B cell (primary cell): ENCODE measurements at regions not wholly inside any gene's neighbourhood (a gene's known extent, or its start where the extent isn't known, plus 50 kb on each side); places are given as distances from the start of the nearest gene placed in this dataset.

Source experiments
- ATAC-seq: fragments of 200-7000 bp; cut with Tn5 transposase; one replicate; pipeline ENCODE4 v1.10.0; 2021; ENCODE audit warnings: low read depth, mild to moderate bottlenecking, moderate number of reproducible peaks, moderate library complexity
- CTCF ChIA-PET: fragments of 350-600 bp; sonication (Branson Sonifier 250); formaldehyde crosslinking; loops from one replicate; lab custom pipeline; 2021; ENCODE audit warnings: antibody characterized with exemption, inconsistent platforms; lab: Charles Lee
- POLR2A ChIA-PET: fragments of 350-600 bp; sonication (Branson Sonifier 250); formaldehyde crosslinking; loops from one replicate; lab custom pipeline; 2021; ENCODE audit warnings: antibody characterized with exemption; lab: Charles Lee
- DNase-seq: peaks from one replicate; pipeline ENCODE4 v3.0.0; 2013
- H2AFZ ChIP-seq: 2 replicates; pipeline ENCODE4 v1.6.1; 2012; ENCODE audit warnings: mild to moderate bottlenecking, low read depth, low read length; ENCODE audit not compliant: insufficient read depth, poor library complexity, severe bottlenecking
- H3K27ac ChIP-seq, 2 donors: 1 replicate in 1 of 2; 2 replicates in 1 of 2; pipeline ENCODE4 v1.5.1; 2012 to 2013; ENCODE audit warnings: low read length in 2 of 2, mild to moderate bottlenecking in 2 of 2, moderate library complexity in 1 of 2
- H3K27me3 ChIP-seq, 4 experiments: fragments of 200-600 bp in 1 of 4; sonication (generic) in 1 of 4; replicated peaks in 1 of 4; 1 replicate in 2 of 4; 2 replicates in 2 of 4; pipeline versions ENCODE4 v1.6.1 to v1.7.0; 2013 to 2016; ENCODE audit warnings: low read length in 3 of 4, mild to moderate bottlenecking in 2 of 4, mixed read lengths in 1 of 4, moderate library complexity in 1 of 4; ENCODE audit not compliant: insufficient read depth in 4 of 4, control insufficient read depth in 3 of 4; ENCODE audit errors: control extremely low read depth in 1 of 4
- H3K36me3 ChIP-seq, 2 experiments: replicated peaks in 1 of 2; 1 replicate in 1 of 2; 2 replicates in 1 of 2; pipeline versions ENCODE4 v1.6.1 to v1.7.1; 2013; ENCODE audit warnings: low read length in 1 of 2; ENCODE audit not compliant: insufficient read depth in 2 of 2, control insufficient read depth in 1 of 2; ENCODE audit errors: control extremely low read depth in 1 of 2, extremely low read depth in 1 of 2
- H3K4me1 ChIP-seq, 2 donors: fragments of 200-600 bp in 1 of 2; sonication (generic) in 1 of 2; 1 replicate in 1 of 2; 2 replicates in 1 of 2; pipeline versions ENCODE4 v1.5.1 to v1.6.1; 2013 to 2017; ENCODE audit warnings: low read length in 2 of 2; ENCODE audit not compliant: control insufficient read depth in 2 of 2, insufficient read depth in 2 of 2
- H3K4me2 ChIP-seq: replicated peaks from 2 replicates; pipeline ENCODE3; 2012; ENCODE audit warnings: mild to moderate bottlenecking, low read depth, low read length; ENCODE audit not compliant: poor library complexity, severe bottlenecking
- H3K4me3 ChIP-seq, 5 experiments: fragments of 200-600 bp in 1 of 5; sonication (generic) in 1 of 5; 1 replicate in 3 of 5; 2 replicates in 2 of 5; pipeline versions ENCODE4 v1.5.1 to v1.7.0; 2011 to 2016; ENCODE audit warnings: low read length in 4 of 5, mild to moderate bottlenecking in 4 of 5, low read depth in 2 of 5, control low read depth in 1 of 5, moderate library complexity in 1 of 5; ENCODE audit not compliant: insufficient read depth in 1 of 5; ENCODE audit errors: control extremely low read depth in 1 of 5, extremely low read depth in 1 of 5
- H3K79me2 ChIP-seq: fragments of 200-600 bp; sonication (generic); one replicate; pipeline ENCODE4 v1.6.0; 2016; ENCODE audit warnings: low read length; ENCODE audit not compliant: control insufficient read depth, insufficient read depth
- H3K9ac ChIP-seq: fragments of 200-600 bp; sonication (generic); 2 replicates; pipeline ENCODE4 v1.6.1; 2017; ENCODE audit warnings: mild to moderate bottlenecking, low read length, moderate library complexity
- H3K9me3 ChIP-seq, 3 donors: one replicate each; pipeline versions ENCODE4 v1.6.1 to v1.7.1; 2013; ENCODE audit warnings: low read length in 2 of 3; ENCODE audit not compliant: control insufficient read depth in 2 of 3, insufficient read depth in 1 of 3; ENCODE audit errors: control extremely low read depth in 1 of 3
- H4K20me1 ChIP-seq: 2 replicates; pipeline ENCODE4 v1.6.0; 2012; ENCODE audit warnings: mild to moderate bottlenecking, low read length; ENCODE audit not compliant: insufficient read depth, control insufficient read depth, poor library complexity, severe bottlenecking
- H3K27ac Mint-ChIP-seq: one replicate; pipeline ENCODE4 v1.8.0; 2021; ENCODE audit warnings: mixed read lengths
- H3K27me3 Mint-ChIP-seq: one replicate; pipeline ENCODE4 v1.8.0; 2021; ENCODE audit warnings: mixed read lengths
- H3K4me1 Mint-ChIP-seq: one replicate; pipeline ENCODE4 v1.8.0; 2021; ENCODE audit warnings: mixed read lengths
- H3K4me3 Mint-ChIP-seq: one replicate; pipeline ENCODE4 v1.8.0; 2021; ENCODE audit warnings: mixed read lengths
- H3K9me3 Mint-ChIP-seq: one replicate; pipeline ENCODE4 v1.8.0; 2022; ENCODE audit warnings: mixed read lengths; ENCODE audit not compliant: insufficient read depth
- EZH2 ChIP-seq: IDR thresholded peaks from 2 replicates; pipeline ENCODE4 v1.6.1; 2012; ENCODE audit warnings: borderline replicate concordance, low read depth, mild to moderate bottlenecking, moderate library complexity, low read length; ENCODE audit not compliant: insufficient read depth, poor library complexity, severe bottlenecking
- WGBS: methylation state at CpG from one replicate; pipeline ENCODE4 v1.1.5; 2013; ENCODE audit warnings: missing lambda C conversion rate; ENCODE audit not compliant: insufficient coverage; 5-methylcytosine and 5-hydroxymethylcytosine counted together
- intact Hi-C: fragments of 100-400 bp; cut with micrococcal nuclease; formaldehyde crosslinking; loops from one replicate; pipeline ENCODE4 v1.10.0; 2022
- TF ChIP-seq, protein P1 (sequence below): fragments of 200-600 bp; IDR thresholded peaks from one replicate; pipeline ENCODE4 v1.8.0; 2022; ENCODE audit warnings: antibody characterized with exemption, mild to moderate bottlenecking

GRCh38 chr4:57989430-57989829, 879.2 kb upstream of the IGFBP7 start:
- no peaks in the 10 kb centered on the region for H3K27me3 Mint-ChIP-seq
- Histone ChIP-seq H3K79me2 (no peaks in the 10 kb centered on the region), H3K4me2 (no peak overlapping the region), H3K27me3 (no peaks in the 10 kb centered on the region), H3K36me3 (no peaks in the 10 kb centered on the region), H4K20me1 (no peaks in the 10 kb centered on the region), H3K9me3 (peaks cover 0 to 3% (median 0%) of the 10 kb centered on the region in 3 donors), H3K4me1 (no peaks in the 10 kb centered on the region), H2AFZ (no peak overlapping the region), H3K9ac (no peak overlapping the region), H3K4me3 (no peak overlapping the region), H3K27ac (no peak overlapping the region)
- DNase-seq (no peak), ATAC-seq (no peak)
- POLR2A ChIA-PET, result no interaction called here
- H3K27ac Mint-ChIP-seq, result no peak overlapping the region
- H3K4me3 Mint-ChIP-seq, result no peak overlapping the region
- intact Hi-C loops, result no loop called here
- CTCF ChIA-PET, result no interaction called here
- H3K4me1 Mint-ChIP-seq, result no peaks in the 10 kb centered on the region
- TF ChIP-seq, protein P1, sequence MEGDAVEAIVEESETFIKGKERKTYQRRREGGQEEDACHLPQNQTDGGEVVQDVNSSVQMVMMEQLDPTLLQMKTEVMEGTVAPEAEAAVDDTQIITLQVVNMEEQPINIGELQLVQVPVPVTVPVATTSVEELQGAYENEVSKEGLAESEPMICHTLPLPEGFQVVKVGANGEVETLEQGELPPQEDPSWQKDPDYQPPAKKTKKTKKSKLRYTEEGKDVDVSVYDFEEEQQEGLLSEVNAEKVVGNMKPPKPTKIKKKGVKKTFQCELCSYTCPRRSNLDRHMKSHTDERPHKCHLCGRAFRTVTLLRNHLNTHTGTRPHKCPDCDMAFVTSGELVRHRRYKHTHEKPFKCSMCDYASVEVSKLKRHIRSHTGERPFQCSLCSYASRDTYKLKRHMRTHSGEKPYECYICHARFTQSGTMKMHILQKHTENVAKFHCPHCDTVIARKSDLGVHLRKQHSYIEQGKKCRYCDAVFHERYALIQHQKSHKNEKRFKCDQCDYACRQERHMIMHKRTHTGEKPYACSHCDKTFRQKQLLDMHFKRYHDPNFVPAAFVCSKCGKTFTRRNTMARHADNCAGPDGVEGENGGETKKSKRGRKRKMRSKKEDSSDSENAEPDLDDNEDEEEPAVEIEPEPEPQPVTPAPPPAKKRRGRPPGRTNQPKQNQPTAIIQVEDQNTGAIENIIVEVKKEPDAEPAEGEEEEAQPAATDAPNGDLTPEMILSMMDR, result no peak
- no peak for TF ChIP-seq EZH2
- 87% methylated on average over 5 of the region's 6 CpGs for WGBS
- no peaks in the 10 kb centered on the region for H3K9me3 Mint-ChIP-seq

GRCh38 chr4:57985161-57985560, 875.0 kb upstream of the IGFBP7 start:
- Mint-ChIP-seq H3K27ac (no peak overlapping the region), H3K4me1 (no peaks in the 10 kb centered on the region), H3K4me3 (no peak overlapping the region), H3K27me3 (no peaks in the 10 kb centered on the region), H3K9me3 (no peaks in the 10 kb centered on the region)
- ATAC-seq, result no peak
- no peaks in the 10 kb centered on the region for H3K36me3 ChIP-seq
- H3K79me2 ChIP-seq, result no peaks in the 10 kb centered on the region
- ChIA-PET CTCF (no interaction called here), POLR2A (no interaction called here)
- no peak for DNase-seq
- H3K9ac ChIP-seq, result no peak overlapping the region
- H3K27ac ChIP-seq, result no peak overlapping the region
- intact Hi-C loops, result no loop called here
- H3K4me2 ChIP-seq, result no peak overlapping the region
- peaks cover 0 to 3% (median 0%) of the 10 kb centered on the region in 3 donors for H3K9me3 ChIP-seq
- no peaks in the 10 kb centered on the region for H3K27me3 ChIP-seq
- H4K20me1 ChIP-seq, result no peaks in the 10 kb centered on the region
- TF ChIP-seq, protein P1, result no peak
- no peak for TF ChIP-seq EZH2
- no peaks in the 10 kb centered on the region for H3K4me1 ChIP-seq
- H2AFZ ChIP-seq, result no peak overlapping the region
- H3K4me3 ChIP-seq, result no peak overlapping the region
